ENCODE measurements at regions not wholly inside any gene's neighbourhood (a gene's known extent, or its start where the extent isn't known, plus 50 kb on each side); places are given as distances from the start of the nearest gene placed in this dataset.
"Not testable (repeated sequence)": the region's sequence is repeated elsewhere in the genome, so short reads cannot be mapped to it uniquely, and the experiment has no call there.

DNA sequence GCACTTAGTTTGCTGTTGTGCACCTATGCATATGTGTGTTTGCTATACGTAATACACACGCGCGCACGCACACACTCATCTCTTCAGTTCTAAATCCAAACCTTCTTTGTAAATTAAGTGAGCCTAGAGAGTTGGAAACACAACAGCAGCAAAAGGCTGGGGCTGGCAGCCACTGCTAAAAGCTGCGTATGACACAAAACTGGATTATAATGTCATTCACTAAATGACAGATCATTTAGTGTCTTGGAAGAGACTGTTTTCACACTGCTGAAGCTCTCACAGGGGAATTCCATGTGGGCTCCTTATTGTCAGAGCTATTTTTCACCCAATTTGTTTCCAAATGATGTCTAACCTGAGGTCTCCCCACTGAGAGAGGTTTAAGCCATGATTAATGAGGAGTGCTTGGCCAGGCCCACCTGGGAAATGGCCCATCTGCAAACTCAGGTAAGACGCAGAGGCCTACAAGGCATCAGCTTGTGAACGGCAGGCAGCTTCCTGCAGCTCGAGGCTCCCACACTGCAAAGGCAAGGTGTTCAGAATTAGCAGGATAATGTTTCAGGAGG lies 94.2 kb downstream of the OLIG3 start:
- no peak for DNase-seq

DNA sequence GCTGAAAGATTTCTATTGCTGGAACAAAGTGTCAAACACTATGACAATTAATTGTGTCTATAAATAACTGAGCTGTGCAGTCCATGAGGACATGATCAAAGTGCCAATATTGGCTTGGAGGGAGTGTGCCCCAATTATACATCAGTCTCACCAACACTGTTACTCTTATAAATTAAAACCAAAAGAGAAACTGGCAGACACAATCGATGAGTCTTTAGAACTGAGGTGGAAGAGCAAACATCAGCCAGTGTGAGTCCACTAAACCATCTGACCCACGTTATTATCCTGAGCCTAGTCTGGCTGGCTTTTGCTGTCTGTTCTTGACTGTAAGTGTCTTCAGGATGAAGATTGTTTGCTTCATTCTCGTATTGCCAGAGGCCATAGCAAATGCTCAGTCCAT lies 98.9 kb downstream of the OLIG3 start:
- no peak for DNase-seq

DNA sequence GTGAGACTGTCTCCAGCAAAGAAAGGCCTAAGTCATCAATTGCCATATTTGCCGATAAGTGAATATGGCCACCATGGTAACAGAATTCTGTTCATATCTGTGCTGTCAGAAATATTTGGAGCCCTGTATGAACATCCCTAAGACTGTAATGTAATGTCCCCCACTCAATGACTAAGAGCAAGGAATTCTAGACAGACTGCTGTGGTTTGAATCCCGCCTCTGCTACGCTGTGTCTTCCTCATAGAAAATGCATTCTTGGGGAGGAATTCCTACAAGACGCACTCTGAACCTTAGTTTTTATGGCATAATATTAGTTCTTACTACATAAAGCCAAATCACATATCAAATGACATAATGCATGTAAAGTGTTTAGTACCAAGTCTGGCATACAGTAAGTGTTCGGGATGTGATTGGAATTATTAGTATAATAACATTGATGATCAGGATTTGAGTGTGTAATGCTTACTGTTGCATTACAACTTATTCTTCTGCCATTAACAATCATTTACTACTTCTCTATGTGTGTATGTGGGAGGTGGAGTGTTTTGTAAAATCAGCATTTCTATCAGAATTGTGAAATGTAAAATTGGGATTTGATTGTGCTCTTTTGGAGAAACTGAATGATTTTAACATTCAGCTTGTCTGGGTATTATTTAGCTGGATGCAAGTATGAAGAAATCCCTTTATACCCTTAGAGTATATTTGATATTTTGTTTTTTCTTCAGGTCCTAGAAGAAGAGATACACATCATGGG lies 103.0 kb downstream of the OLIG3 start:
- DNase-seq: no peak

DNA sequence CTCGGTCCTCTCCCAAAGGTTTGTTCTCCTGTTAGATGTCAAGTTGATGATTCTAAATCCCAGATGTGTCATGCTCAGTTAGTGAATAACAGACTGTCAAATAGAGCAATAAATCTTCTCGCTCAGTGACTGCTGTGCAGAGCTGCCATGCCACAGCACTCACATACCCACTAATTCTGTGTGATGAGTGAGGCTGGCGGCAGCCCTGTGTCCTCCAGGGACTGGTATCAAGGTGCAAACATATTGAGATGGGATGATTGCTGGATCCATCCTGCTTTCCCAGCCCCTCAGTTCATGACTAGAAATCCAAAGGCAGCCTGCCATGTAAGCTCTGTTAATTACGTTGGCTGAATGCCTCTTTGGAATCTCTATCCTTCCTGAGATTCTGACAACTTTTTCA lies 103.9 kb downstream of the OLIG3 start:
- DNase-seq: no peak

DNA sequence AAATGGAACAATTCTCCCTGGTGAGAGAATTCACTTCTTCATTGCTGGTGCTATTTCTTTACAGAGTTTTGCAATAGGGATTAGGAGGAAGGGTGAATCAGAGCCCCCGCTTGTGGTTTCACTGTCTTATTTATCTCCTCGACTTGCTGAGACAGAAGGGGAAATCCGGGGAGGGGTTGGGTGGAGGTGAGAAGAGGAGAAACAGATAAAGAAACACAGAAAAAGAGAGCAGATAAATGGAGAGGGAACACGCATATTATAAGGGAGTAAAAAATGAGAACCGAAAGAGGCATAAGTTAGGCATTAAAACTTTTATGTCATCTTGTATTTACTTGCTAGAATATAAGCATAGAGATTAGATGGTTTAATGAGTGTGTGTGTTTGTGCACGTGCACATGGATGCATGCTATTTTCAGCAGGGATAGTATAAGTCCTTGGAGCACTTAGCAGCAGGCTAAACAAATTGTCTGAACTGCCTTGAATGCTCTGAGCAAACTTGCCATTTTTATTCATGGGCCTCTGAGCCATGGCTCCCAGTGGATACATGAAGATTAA lies 105.0 kb downstream of the OLIG3 start:
- no peak for DNase-seq

DNA sequence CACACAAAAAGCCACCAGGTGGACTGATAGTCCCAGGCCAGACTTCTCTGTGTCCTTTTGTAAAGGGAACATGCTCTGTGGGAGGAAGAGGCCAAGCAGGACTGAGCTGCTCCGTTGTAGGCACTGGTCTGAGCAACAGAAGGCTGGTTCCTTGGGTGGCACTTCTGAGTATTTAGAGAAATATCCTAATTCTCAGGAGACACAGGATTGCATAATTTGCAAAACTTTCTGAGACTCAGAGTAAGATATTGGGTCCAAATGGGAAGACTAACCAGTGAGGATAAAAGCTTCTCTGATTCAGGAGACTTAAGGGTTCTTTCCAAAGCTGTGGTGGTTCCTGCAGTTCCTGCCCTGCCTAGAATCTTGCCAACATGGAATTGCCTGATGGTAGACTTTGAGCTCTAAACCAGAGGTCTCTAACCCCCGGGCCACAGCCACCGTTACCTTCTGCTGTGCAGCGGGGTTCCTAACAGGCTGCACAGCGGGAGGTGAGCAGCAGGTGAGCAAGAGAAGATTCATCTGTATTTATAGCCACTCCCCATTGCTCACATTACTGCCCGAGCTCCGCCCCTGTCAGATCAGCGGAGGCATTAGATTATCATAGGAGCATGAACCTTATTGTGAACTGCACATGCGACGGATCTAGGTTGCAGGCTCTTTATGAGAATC lies 107.0 kb downstream of the OLIG3 start:
- no peak for DNase-seq

DNA sequence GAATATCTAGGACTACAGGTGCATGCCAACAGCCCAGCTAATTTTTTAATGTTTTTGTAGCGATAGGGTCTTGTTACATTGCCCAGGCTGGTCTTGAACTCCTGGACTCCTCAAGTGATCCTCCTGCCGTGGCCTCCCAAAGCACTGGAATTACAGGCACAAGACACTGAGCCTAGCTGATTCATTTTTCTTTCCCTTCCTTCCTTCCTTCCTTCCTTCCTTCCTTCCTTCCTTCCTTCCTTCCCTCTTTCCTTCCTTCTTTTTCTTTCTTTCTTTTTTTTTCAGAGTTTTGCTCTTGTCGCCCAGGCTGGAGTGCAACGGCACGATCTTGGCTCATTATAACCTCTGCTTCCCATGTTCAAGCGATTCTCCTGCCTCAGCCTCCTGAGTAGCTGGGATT lies 110.9 kb downstream of the OLIG3 start:
- not testable (repeated sequence) for DNase-seq

DNA sequence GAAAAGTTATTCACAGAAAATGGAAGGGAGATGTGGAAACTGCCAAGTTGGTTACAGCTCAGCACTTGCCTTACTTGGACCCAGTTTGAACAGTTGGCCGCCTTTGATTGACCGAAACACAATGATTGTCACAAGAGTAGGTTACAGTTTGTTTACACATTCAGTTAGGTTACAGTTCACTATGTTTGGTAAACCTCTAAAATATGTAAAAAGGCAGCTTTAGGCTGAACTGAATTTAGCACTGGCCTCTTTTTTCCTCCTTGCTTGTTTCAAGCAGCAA lies 116.2 kb downstream of the OLIG3 start:
- no peak for DNase-seq

DNA sequence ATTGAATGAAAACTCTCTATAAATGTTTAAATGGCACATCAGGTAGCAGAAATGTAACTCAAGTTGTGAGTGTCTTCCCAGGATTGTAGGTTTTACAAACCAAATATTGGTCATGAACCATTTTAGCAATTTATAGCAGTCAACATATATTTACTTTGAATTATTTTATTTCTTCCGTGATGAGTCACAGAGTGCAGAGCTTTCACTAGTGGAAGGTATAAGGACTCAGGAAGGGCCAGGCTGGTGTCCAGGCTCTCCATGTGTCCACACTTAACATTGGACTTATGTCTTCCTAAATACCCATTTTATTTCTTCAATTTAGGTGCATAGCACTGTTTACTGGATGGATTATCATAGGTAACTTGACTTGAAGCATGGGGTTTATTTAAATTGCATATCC lies 120.9 kb downstream of the OLIG3 start:
- no peak for DNase-seq

DNA sequence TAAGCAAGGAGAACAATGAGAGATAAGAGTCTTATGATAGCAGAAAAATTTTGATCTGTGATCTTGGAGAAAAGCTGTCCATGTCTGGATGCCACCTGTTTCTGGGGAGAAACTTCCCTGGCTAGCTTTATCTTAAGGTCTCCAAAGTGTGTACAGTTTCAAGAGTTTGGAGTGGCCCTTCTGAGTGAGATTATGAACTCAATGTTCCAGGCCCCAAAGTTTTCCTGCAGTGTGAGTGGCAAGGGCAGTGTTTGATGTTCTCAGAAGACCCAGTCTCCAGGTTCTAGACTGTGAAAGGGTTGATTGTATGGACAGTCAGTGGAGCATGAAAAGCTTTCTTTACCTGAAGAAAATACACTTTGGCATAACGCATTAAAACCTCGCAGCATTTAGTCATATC lies 121.7 kb downstream of the OLIG3 start:
- DNase-seq: no peak

DNA sequence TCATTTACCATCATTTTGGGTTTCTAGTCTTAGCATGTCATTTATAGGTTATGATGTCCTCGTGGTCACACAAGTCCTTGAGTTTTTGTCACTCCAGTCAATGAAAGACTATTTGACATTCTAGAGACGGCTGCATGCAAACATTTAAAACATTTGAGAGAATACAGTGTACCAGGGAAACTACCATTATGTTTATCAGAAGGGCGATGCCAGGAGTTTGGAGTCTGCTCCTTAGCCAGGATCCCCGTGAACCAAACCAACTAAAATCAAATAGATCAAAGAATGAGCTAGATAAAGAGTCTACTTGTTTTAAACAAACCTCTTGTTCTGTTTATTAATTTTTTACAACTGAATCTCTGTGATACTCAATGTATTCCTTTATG lies 122.6 kb downstream of the OLIG3 start:
- no peak for DNase-seq

DNA sequence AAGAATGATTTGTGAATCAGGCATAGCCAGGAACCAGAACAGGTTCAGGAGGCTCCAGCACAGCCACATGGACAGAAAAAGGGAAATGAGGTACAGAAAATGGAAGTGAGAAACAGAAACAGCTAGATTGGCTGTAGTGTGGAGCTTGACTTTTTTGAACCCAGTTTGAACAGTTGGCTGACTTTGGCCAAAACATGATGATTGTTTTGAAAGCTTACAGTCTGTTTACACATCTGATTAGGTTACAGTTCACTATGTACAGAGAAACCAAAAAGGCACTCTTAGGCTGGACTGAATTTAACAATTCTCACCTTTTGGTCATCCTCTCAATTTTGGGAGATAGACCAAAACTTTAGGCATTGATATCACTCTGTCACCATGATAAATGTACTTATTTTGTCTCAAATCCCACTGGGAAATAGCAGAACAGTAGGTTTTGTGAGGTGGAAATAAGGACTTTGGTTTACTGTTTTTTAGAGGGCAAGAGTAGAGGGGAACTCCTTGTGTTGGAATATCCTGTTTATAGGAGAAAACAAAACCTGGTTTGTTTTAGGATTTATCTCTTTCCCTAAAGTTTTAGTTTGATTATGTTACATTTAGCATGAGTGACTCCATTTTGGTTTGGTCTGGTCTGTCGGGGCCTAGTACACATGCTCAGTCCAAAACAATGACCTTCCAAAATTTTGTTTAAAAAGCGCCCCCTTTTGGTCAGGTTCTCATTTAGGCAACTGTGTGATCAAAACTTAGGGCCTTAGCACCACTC lies 123.1 kb downstream of the OLIG3 start:
- no peak for DNase-seq

DNA sequence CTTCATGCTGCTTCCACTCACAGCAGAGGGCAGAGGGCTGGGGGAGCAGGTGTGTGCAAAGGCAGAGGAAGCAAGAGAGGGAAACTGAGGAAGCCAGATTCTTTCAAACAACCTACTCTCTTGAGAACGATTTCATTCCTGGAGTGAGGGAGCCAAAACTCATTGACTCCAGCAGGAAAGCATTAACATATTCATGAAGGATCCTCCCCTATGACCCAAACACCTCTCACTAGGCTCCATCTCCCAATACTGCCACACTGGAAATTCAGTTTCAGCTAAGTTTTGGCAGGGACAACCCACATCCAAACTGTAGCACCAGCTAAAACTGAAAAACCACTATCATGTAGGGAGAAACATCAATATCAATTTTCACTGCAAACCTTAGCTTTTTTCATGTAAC lies 125.1 kb downstream of the OLIG3 start:
- DNase-seq: no peak

DNA sequence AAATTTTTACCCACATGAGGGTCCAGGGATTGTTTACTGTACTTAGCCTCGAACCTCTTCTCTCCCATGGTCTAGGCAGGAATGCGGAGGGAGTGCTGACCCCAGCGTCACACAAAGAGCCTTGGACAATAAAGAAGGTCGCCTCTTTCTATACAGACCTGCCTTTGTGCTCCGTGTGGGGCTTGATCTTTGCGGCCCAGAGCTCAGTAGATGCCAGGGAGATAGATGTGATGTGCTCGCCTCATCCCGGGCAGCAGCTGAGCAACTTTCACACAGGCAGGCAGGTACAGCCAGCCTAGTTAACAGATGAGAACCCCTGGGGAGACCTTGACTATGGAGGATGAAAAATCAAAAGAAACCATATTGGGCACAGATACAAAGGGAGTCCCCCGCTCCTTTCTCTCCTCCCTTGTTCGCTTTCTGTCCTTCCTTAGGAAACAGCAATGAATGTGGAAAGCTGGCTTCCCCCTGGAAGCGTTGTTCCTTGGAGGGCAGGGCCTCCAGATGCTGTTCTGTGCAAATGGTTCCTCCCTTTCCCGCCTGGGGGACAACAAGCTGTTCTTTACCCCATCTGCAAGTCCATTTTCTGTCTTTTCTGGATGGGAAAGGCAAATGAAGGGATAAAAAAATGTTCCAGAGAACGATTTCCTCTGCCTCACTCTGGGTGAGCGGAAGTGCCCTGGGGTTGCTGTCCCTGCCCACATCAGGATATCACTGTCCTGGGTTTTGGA lies 128.3 kb downstream of the OLIG3 start:
- DNase-seq: no peak

DNA sequence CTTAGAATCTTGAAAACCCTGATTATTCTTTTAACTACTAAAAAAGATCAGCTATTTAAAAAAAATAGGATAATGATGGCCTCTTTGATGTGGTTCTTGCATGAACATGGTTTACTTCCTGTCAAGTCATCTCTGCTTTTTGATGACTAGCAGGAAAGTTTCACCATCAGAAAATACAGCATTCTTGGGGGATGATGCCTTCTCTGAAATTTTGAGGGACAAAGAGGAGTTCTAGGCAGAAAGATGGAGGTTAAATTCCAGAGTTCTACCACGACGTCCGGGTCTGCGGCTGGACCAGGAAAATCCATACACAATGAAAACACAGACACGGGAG lies 130.4 kb downstream of the OLIG3 start:
- DNase-seq: no peak

DNA sequence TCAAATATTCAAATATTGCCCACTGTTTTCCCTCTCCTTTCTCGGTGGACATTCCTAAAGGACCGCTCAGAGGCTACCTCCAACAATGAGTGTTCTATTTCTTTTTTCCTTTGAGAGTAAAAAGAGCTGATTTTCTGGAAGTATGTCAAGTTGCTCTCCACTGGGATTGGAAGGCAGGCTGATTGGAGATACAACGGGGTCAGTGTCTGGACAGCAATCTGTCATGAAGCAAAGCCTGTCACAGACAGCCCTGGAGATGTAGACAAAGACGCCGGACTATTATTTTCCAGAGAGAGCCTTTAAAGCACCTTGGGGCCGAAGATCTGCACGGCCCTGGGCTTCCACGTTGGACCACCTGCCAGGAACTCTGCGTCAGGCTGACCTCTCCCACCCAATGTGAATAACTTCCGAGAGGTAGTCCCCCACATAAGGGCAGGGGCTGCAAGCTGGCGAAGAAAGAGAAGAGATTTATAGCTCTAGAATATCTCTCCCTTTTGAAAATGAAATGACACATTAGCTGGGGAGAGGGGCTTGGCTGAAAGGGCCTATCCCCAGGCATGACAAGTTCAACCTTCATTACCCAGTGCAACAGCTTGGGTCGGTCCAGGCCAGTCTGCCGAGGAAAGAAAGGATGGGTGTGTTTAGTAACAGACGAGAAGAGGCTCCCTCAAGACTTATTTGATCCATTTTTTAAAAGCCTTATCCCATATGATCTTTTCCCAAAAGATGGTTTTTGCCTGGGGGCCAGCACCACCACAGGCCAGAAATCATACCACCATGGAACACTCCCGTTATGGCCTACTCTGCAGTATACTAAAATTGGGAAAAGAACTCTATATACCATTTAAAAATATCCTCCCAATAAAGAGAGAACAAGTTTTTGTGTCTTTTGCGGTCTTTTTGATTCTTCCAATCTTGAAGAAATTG lies 131.1 kb downstream of the OLIG3 start:
- DNase-seq: no peak

DNA sequence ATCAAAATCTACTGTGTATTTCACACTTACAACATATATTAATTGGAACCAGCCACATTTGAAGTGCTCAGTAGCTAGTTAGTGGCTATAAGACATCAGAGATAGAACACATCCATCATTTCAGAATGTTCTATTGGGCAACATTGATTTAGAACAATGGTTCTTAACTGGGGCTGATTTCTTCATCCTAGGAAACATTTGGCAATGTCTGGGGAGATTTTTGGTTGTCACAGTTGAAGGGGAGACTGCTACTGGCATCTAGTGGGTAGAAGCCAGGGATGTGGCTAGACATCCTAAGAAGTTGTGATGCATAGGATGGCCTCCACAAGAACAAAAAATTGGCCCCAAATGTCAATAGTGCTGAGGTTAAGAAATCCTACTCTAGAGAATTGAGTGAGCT lies 132.5 kb downstream of the OLIG3 start:
- DNase-seq: no peak

DNA sequence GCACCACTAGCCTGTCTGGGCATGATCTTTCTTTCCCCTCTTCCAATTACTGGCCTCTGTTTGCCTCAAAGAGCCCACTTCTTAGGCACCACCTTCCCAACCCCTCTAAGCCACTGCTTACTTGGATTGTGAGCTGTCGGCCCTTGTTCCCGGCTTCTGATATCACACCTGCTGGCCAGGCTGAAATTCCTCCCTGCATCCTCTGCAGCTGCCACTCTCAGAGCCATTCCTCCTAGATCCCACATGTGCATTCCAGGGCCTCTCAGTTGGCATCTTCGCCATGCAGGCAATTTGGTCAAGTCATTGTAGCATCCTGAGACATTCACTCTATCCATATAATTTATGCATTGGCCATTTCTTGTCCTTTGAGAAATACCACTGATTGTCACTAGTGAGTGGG lies 135.9 kb downstream of the OLIG3 start:
- no peak for DNase-seq

DNA sequence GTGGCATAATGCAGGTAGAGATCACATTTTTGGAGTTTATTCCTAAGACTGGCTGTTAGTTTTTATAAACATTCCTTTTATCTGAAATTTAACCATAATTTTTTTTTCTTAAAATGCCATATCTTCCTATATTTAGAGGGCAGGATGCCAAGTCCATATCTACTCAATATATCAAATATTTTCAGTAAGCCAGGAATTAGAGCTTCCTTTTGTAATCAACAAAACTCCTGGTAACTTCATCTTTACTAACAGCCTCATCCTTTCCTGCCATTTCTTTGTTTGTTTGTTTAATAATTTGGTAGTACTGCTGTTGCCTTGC lies 136.3 kb downstream of the OLIG3 start:
- no peak for DNase-seq

DNA sequence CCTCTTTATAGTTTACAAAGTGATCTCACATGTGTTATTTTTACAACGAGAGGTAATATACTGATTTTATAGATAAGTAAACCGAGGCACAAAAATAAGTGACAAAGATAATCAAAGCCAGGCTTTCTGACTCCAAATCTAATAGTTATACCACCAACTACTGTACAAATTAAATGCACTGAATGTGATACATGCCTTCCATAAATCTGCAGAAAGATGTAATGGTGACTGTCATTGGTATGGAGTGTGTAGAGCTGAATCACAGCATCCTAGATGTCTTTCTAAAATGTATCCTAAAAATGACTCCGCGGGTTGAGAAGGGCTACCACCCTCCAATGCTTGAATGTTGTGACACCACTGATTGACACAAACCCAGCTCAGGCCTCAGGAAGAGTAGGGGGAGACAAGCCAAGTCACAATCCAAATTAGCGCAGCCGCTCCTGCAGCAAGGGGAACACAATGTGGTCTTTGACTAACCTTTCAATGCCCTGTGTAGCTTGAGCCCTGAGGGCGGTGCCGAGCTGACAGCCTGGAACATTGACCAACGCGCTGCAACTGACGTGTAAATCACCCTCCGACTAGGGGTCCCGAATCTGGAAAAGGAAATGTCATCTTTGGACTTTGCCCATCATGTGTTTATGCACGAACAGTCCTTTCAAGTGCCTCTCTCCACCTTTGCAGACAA lies 136.8 kb downstream of the OLIG3 start:
- no peak for DNase-seq

All from right lung (tissue), 2 donors.